ENCODE measurements at regions not wholly inside any gene's neighbourhood (a gene's known extent, or its start where the extent isn't known, plus 50 kb on each side); places are given as distances from the start of the nearest gene placed in this dataset.

DNA sequence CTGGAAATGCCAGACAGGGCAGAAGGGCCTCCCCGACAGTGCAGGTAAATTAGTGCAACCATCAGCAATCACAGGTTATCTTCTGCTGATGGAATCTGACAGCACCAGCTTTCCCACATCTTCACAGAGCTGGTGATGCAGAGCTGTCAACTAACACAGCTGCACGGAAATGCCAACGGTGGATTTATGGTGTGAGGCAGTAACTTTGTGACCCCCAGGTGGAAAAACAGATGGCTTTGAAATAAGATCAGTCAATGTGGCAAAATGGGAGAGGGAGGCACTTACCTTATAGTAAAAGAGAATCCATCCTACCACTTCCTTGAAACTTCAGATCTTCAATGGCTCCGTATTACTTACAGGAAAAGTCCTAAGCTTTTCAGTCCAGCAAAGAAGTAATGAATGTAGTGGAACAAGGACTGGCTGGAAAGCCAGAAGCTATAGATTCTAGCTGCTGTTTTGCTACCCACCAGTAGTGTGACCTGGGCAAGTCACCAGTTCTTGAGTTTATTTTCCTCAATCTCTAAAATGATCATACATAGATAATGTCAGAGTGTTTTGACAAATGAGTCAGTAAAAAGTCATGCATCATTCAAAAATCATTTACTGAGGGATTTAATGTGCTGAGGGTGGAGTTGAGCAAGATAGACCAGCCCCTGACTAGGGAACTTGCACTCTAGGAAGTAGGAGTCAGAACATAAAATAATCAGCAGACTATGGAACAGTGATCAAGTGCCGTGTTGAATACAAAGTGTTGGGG is 245.7 kb upstream of the JUN start:
- no peak for FAIRE-seq

GRCh38 chr1:59032228-59032627 is 248.4 kb upstream of the JUN start:
- FAIRE-seq: no peak

DNA sequence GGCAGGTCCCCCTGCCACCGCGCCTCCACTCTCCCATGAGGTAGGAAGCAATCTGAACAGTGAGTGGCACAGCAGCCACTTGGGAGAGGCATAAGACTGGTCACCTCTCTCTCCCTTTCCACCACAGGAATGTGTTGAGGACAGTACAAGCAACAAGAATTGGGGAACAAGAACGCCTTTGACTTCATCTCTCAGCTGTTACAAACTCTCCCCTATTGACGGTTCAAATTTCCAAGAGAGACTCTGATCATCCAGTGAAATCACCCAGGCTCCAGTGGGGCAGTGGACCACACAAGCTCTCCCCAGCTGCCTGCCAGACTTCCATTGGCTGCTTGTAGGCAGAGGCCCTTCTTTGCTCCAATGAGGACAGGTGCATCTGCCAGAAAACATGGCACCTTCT is 249.9 kb upstream of the JUN start:
- no peak for FAIRE-seq

DNA sequence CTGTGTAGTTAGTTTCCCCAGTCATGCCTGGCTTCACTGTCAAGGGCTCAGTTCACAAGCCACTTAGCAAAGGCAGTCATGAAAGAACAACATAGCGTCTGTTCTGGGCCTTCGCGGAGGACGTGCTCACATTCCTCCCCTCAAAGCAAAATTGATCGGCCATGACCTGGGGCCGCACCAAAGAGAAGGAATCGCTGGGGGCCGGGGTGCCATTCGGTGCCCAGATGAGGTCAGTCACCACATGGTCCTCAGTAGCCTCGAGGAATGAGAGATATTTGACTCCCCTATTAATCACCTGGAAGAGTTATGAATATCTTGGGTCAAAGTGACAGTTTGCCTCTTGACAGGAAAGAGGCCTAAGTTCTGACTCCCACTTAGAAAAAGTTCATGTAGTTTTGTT is 251.1 kb upstream of the JUN start:
- FAIRE-seq: no peak

DNA sequence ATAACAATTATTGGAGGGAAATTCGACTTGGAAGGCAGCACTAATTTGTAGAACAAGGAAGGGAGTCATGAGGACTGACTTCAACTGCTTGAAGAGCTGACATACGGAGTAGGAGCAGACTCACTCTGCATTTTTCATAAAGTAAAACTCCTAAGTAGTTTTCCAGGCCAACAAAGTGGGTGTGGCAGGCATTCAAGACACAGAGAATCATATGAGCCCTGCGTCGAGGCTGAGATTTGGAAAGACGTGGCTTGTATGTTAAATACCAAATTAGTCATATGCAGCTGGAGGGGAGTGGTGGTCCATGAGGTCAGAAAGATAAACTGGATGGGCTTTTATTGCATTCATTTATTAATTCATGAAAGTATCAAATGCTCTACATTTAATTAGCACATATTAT is 255.7 kb upstream of the JUN start:
- no peak for FAIRE-seq

DNA sequence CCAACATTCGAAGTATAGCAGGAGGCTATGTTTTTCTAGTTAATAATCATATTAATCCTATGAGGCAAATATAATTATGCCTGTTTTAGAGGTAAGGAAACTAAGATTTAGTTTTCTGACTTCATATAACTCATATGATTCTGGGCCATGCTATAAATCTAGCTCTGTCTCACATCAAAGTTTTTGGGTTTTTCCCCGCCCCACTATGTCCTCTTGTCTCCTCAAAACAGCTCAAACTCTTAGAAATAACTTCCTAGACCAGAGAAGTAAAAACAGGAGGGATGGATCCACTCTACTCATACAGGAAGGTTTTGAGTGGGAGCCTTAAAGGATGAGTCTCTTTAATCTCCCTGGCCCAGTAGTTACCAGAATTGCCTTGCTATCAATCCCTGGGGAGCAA is 256.4 kb upstream of the FGGY start:
- FAIRE-seq: no peak

DNA sequence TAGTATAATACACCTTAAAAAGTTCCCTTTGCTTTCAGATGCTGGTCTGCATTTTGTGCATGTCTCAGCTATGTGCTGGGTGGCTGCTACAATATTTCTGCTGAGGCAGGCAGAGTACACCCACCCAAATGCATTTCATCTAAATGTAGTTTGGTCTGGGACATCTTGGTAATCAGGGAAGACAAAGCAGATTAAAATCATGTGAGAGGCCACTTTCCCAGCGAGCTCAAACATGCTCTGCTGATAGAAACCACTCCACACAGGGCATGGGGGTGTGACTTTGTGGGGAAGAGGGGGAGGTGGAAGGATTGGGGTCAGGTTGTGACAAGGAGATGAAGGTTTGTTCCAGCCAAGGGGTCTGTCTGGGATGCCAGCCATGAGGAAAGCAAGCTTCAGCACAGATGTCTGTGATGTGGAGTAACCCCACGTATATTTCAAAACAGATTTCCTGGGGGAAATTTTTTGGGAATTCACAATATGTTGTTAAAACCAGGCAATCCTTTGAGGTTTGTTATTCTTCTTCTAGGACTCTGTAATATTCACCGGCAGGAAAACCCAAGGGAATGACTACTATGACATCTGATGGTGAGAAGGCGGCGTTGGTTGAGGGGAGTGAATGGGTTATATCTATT is 255.1 kb upstream of the FGGY start:
- no peak for FAIRE-seq

- no peak for FAIRE-seq
Measured at GRCh38 chr1:59043796-59044195, 253.1 kb upstream of the FGGY start.

DNA sequence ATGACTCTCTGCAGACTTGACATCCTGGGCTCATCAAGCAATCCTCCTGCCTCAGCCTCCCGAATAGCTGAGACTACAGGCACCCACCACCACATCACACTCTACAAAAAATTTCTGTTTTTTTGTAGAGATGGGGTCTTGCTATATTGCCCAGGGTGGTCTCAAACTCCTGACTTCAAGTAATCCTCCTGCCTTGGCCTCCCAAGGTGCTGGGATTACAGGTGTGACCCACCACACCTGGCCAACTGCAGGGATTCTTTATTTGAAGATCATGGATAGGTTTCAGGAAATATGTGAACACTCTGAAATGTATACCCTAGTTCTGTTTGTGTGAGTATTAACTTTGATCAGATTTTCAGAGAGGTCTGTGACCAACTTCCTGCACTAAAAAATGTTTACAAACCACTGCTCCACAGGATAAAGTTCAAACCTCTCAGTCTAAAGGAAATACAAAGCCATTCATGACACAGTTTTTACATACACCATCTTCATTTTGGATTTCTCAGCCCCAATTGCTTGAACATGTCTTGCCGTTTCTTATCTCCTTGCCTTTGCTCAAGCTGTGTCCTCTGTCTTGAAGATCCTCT is 252.3 kb upstream of the FGGY start:
- FAIRE-seq: no peak

DNA sequence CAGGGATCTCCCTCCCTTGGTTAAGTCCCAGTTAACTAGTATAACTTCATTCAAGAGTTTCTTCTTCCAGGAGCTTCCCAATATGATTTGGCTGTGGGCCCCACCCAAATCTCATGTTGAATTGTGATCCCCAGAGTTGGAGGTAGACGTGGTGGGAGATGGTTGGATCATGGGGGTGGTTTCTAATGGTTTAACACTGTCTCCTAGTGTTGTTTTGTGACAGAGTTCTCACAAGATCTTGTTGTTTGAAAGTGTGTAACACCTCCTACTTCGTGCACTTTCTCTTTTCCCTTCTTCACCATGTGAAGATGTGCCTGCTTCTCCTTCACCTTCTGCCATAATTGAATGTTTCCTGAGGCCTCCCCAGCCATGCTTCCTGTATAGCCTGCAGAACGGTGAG is 251.8 kb upstream of the FGGY start:
- no peak for FAIRE-seq

DNA sequence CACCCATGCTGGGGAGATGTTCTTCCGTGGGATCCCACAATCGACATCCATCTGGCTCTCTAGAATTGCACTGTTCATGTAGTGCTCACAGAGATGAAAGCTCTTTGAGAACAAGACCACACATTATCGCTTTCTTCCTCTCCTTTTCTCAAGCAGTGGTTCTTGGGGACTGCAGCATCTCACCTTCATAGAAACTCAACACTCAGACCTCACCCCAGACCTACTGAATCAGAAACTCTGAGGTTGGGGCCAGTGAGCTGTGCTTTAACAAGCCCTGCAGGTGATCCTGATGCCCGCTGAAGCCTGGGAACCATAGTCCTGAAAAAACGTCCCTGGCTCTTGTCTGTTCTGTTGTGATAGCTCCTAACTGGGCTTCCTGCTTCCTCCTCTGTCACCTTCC is 251.3 kb upstream of the FGGY start:
- FAIRE-seq: no peak

GRCh38 chr1:59046134-59046533 is 250.8 kb upstream of the FGGY start:
- no peak for FAIRE-seq

GRCh38 chr1:59046730-59047157 is 250.2 kb upstream of the FGGY start:
- FAIRE-seq: no peak

DNA sequence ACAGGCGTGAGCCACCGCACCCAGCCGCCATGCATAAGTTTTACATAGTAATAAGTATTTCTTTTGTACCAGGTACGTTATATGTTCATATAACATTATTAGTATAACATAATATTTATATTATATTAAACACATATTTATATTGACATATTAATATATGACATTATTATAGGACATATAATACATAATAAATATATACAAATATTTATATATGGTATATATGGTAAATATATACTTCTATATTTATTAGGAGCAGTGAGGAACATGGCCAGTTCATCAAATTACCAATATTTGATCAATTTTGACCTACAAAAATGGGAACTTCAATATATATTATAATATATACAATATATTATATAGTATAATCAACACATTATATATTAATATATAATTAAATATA is 245.9 kb upstream of the FGGY start:
- FAIRE-seq: no peak

GRCh38 chr1:59052166-59052590 is 244.7 kb upstream of the FGGY start:
- no peak for FAIRE-seq

- FAIRE-seq: no peak
Measured at GRCh38 chr1:59054172-59054571, 242.7 kb upstream of the FGGY start.

- no peak for FAIRE-seq
Measured at GRCh38 chr1:59055908-59056719, 240.8 kb upstream of the FGGY start.

GRCh38 chr1:59057211-59057694 is 239.6 kb upstream of the FGGY start:
- no peak for FAIRE-seq

DNA sequence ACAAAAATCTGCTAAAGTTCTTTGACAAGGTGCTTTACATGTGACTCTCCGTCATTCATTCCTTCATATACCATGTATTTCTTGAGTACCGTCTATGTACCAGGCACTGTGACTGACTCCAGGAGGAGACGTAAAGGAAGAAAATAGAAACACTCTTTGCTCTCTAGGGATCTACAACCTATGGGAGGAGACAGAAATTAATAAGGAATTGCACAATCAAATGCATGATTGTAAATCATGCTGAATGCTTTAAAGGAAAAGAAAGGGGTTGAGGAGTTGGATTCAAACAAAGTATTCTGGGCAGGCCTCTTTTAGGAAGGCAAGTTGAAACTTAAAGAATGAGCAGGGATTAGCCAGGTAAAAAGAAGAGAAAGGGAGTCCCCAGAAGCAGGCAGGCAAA is 239.1 kb upstream of the FGGY start:
- FAIRE-seq: no peak

- FAIRE-seq: no peak
Measured at GRCh38 chr1:59058665-59059439, 238.0 kb upstream of the FGGY start.

GRCh38 chr1:59061876-59062275 is 235.0 kb upstream of the FGGY start:
- no peak for FAIRE-seq

DNA sequence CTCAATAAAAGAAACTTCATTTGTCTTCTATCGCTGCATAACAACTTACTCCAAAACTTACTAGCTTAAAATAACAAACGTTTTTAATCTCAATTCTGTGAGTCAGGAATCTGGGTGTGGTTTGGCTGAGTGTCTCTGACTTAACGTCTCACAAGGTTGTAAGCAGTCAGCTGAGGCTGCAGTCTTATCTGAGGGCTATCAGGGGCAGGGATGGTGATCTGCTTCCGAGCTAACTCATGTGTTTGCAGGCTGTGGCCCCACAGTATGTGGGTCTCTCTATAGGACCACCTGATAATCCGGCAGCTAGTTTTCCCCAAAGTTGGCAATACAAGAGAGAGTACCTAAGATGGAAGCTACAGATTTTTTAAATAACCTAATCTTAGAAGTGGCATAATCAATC is 234.2 kb upstream of the FGGY start:
- no peak for FAIRE-seq

GRCh38 chr1:59063501-59063900 is 233.4 kb upstream of the FGGY start:
- no peak for FAIRE-seq
